ENCODE measurements at regions not wholly inside any gene's neighbourhood (a gene's known extent, or its start where the extent isn't known, plus 50 kb on each side); places are given as distances from the start of the nearest gene placed in this dataset.

GRCh38 chr4:71081192-71081591, 87.7 kb downstream of the DCK start:
- TF ChIP-seq CTCF (conservative IDR thresholded peaks at IDR 0.05 in 1 of 2, IDR thresholded peaks at IDR 0.05 in 1 of 2; ENCODE audit: low read depth in 1 of 2, low read length in 2 of 2) (no peak), EZH2 (IDR thresholded peaks at IDR 0.05; ENCODE audit: low read length, missing control alignments) (no peak)
- no peak overlapping the region for H3K4me3 ChIP-seq (replicated peaks in 1 of 4; ENCODE audit: control extremely low read depth in 1 of 4, insufficient read depth in 1 of 4, low read depth in 3 of 4, low read length in 4 of 4)
- no peaks in the 10 kb centered on the region for H3K79me2 ChIP-seq (ENCODE audit: control insufficient read depth, insufficient read depth, low read length)
- no peak overlapping the region for H3K4me2 ChIP-seq (ENCODE audit: extremely low read depth, insufficient read depth, low read length)
- no peak overlapping the region for H3K27ac ChIP-seq (ENCODE audit: insufficient read depth, low read length)
- DNase-seq (ENCODE audit: low read depth in 2 of 2), result no peak
- peaks cover 3% of the 10 kb centered on the region for H3K27me3 ChIP-seq (ENCODE audit: control insufficient read depth, insufficient read depth, low read length)
- H3K4me1 ChIP-seq (ENCODE audit: control insufficient read depth, extremely low read depth, insufficient read depth, low read length), result no peaks in the 10 kb centered on the region
- no peaks in the 10 kb centered on the region for H3K9me3 ChIP-seq (ENCODE audit: control insufficient read depth, insufficient read depth, low read depth, low read length)
- no peak overlapping the region for H2AFZ ChIP-seq (ENCODE audit: low read length)
- H3K36me3 ChIP-seq (ENCODE audit: control insufficient read depth, insufficient read depth, low read length), result no peaks in the 10 kb centered on the region
- no peaks in the 10 kb centered on the region for H4K20me1 ChIP-seq (ENCODE audit: control insufficient read depth, extremely low read depth, insufficient read depth, low read length)
- H3K9ac ChIP-seq (ENCODE audit: insufficient read depth, low read length), result no peak overlapping the region

GRCh38 chr4:71093745-71094144, 100.3 kb downstream of the DCK start:
- no peaks in the 10 kb centered on the region for H3K27me3 ChIP-seq (ENCODE audit: control insufficient read depth, insufficient read depth, low read length)
- H3K36me3 ChIP-seq (ENCODE audit: control insufficient read depth, insufficient read depth, low read length), result no peaks in the 10 kb centered on the region
- no peaks in the 10 kb centered on the region for H3K4me1 ChIP-seq (ENCODE audit: control insufficient read depth, extremely low read depth, insufficient read depth, low read length)
- TF ChIP-seq CTCF (conservative IDR thresholded peaks at IDR 0.05 in 1 of 2, IDR thresholded peaks at IDR 0.05 in 1 of 2; ENCODE audit: low read depth in 1 of 2, low read length in 2 of 2), result no peak
- TF ChIP-seq EZH2 (IDR thresholded peaks at IDR 0.05; ENCODE audit: low read length, missing control alignments), result no peak
- no peaks in the 10 kb centered on the region for H3K9me3 ChIP-seq (ENCODE audit: control insufficient read depth, insufficient read depth, low read depth, low read length)
- H3K9ac ChIP-seq (ENCODE audit: insufficient read depth, low read length), result no peak overlapping the region
- no peaks in the 10 kb centered on the region for H3K79me2 ChIP-seq (ENCODE audit: control insufficient read depth, insufficient read depth, low read length)
- no peak overlapping the region for H2AFZ ChIP-seq (ENCODE audit: low read length)
- no peaks in the 10 kb centered on the region for H4K20me1 ChIP-seq (ENCODE audit: control insufficient read depth, extremely low read depth, insufficient read depth, low read length)
- H3K4me2 ChIP-seq (ENCODE audit: extremely low read depth, insufficient read depth, low read length), result no peak overlapping the region
- H3K27ac ChIP-seq (ENCODE audit: insufficient read depth, low read length), result no peak overlapping the region
- DNase-seq (ENCODE audit: low read depth in 2 of 2), result no peak
- no peak overlapping the region for H3K4me3 ChIP-seq (replicated peaks in 1 of 4; ENCODE audit: control extremely low read depth in 1 of 4, insufficient read depth in 1 of 4, low read depth in 3 of 4, low read length in 4 of 4)

- H2AFZ ChIP-seq (ENCODE audit: low read length), result no peak overlapping the region
- no peaks in the 10 kb centered on the region for H3K9me3 ChIP-seq (ENCODE audit: control insufficient read depth, insufficient read depth, low read depth, low read length)
- H3K79me2 ChIP-seq (ENCODE audit: control insufficient read depth, insufficient read depth, low read length), result no peaks in the 10 kb centered on the region
- H3K4me1 ChIP-seq (ENCODE audit: control insufficient read depth, extremely low read depth, insufficient read depth, low read length), result no peaks in the 10 kb centered on the region
- no peak for DNase-seq (ENCODE audit: low read depth in 2 of 2)
- no peak overlapping the region for H3K27ac ChIP-seq (ENCODE audit: insufficient read depth, low read length)
- no peak overlapping the region for H3K4me3 ChIP-seq (replicated peaks in 1 of 4; ENCODE audit: control extremely low read depth in 1 of 4, insufficient read depth in 1 of 4, low read depth in 3 of 4, low read length in 4 of 4)
- H3K36me3 ChIP-seq (ENCODE audit: control insufficient read depth, insufficient read depth, low read length), result no peaks in the 10 kb centered on the region
- H3K27me3 ChIP-seq (ENCODE audit: control insufficient read depth, insufficient read depth, low read length), result no peaks in the 10 kb centered on the region
- TF ChIP-seq EZH2 (IDR thresholded peaks at IDR 0.05; ENCODE audit: low read length, missing control alignments), result no peak
- no peak for TF ChIP-seq CTCF (conservative IDR thresholded peaks at IDR 0.05 in 1 of 2, IDR thresholded peaks at IDR 0.05 in 1 of 2; ENCODE audit: low read depth in 1 of 2, low read length in 2 of 2)
- H3K9ac ChIP-seq (ENCODE audit: insufficient read depth, low read length), result no peak overlapping the region
- H4K20me1 ChIP-seq (ENCODE audit: control insufficient read depth, extremely low read depth, insufficient read depth, low read length), result no peaks in the 10 kb centered on the region
- no peak overlapping the region for H3K4me2 ChIP-seq (ENCODE audit: extremely low read depth, insufficient read depth, low read length)
These were observed 100.8 kb downstream of the DCK start for GRCh38 chr4:71094201-71094600.
